ENCODE measurements at regions not wholly inside any gene's neighbourhood (a gene's known extent, or its start where the extent isn't known, plus 50 kb on each side); places are given as distances from the start of the nearest gene placed in this dataset.
"Not testable (repeated sequence)": the region's sequence is repeated elsewhere in the genome, so short reads cannot be mapped to it uniquely, and the experiment has no call there.

- Histone ChIP-seq H3K27me3 (replicated peaks; ENCODE audit: control insufficient read depth, insufficient read depth, low read length) (no peaks in the 10 kb centered on the region), H3K4me3 (ENCODE audit: low read depth, low read length) (no peak overlapping the region), H3K4me1 (no peaks in the 10 kb centered on the region), H3K36me3 (ENCODE audit: control insufficient read depth, insufficient read depth, low read length) (no peaks in the 10 kb centered on the region), H3K9me3 (0 out of 2 replicates have a peak, but pooled peaks cover 4% of the 10 kb centered on the region)
- CTCF ChIA-PET = no interaction called here
- TF ChIP-seq CTCF (IDR thresholded peaks at IDR 0.05; ENCODE audit: insufficient read depth in 1 of 2, low read depth in 1 of 2, low read length in 1 of 2, severe bottlenecking in 1 of 2, unreplicated experiment in 1 of 2) = no peak
- no peak overlapping the region for H3K4me3 Mint-ChIP-seq (ENCODE audit: unreplicated experiment)
- peaks cover 5% of the 10 kb centered on the region for H3K27me3 Mint-ChIP-seq (ENCODE audit: insufficient read depth, unreplicated experiment)
- BruUV-seq (replicated peaks) = no TSS peak
- H3K27ac Mint-ChIP-seq (ENCODE audit: unreplicated experiment) = no peak overlapping the region
- H3K4me1 Mint-ChIP-seq (ENCODE audit: low read depth, unreplicated experiment) = no peaks in the 10 kb centered on the region
- intact Hi-C loops (cut with micrococcal nuclease; ENCODE audit: unreplicated experiment) = no loop called here
- no peaks in the 10 kb centered on the region for H3K36me3 Mint-ChIP-seq (ENCODE audit: insufficient read depth, unreplicated experiment)
- no peak for DNase-seq
- POLR2A ChIA-PET = no interaction called here
- peaks cover 18% of the 10 kb centered on the region for H3K9me3 Mint-ChIP-seq (ENCODE audit: unreplicated experiment)
These were observed 295.9 kb upstream of the FOXK1 start for GRCh38 chr7:4386190-4386589.

- BruUV-seq (replicated peaks); CTCF ChIA-PET; H3K36me3 Mint-ChIP-seq (ENCODE audit: insufficient read depth, unreplicated experiment); H3K27me3 Mint-ChIP-seq (ENCODE audit: insufficient read depth, unreplicated experiment); H3K27ac Mint-ChIP-seq (ENCODE audit: unreplicated experiment); H3K4me1 Mint-ChIP-seq (ENCODE audit: low read depth, unreplicated experiment); H3K4me3 Mint-ChIP-seq (ENCODE audit: unreplicated experiment); H3K36me3 ChIP-seq (ENCODE audit: control insufficient read depth, insufficient read depth, low read length); H3K9me3 ChIP-seq; H3K4me1 ChIP-seq; DNase-seq; H3K4me3 ChIP-seq (ENCODE audit: low read depth, low read length); H3K27me3 ChIP-seq (replicated peaks; ENCODE audit: control insufficient read depth, insufficient read depth, low read length); intact Hi-C loops (cut with micrococcal nuclease; ENCODE audit: unreplicated experiment); POLR2A ChIA-PET: not testable (repeated sequence)
- H3K9me3 Mint-ChIP-seq (ENCODE audit: unreplicated experiment) = peaks cover 37% of the 10 kb centered on the region
These were observed 291.0 kb upstream of the FOXK1 start for GRCh38 chr7:4391103-4391502.

GRCh38 chr7:4394736-4395135 is 287.4 kb upstream of the FOXK1 start:
- Mint-ChIP-seq H3K4me3 (ENCODE audit: unreplicated experiment) (no peak overlapping the region), H3K27me3 (ENCODE audit: insufficient read depth, unreplicated experiment) (peaks cover 8% of the 10 kb centered on the region), H3K4me1 (ENCODE audit: low read depth, unreplicated experiment) (no peaks in the 10 kb centered on the region), H3K36me3 (ENCODE audit: insufficient read depth, unreplicated experiment) (no peaks in the 10 kb centered on the region), H3K9me3 (ENCODE audit: unreplicated experiment) (peaks cover 28% of the 10 kb centered on the region), H3K27ac (ENCODE audit: unreplicated experiment) (no peak overlapping the region)
- ChIA-PET CTCF (no interaction called here), POLR2A (no interaction called here)
- H3K9me3 ChIP-seq = peaks cover 5% of the 10 kb centered on the region; the same call in 1 of the 2 replicates
- H3K4me3 ChIP-seq (ENCODE audit: low read depth, low read length) = no peak overlapping the region
- H3K27me3 ChIP-seq (replicated peaks; ENCODE audit: control insufficient read depth, insufficient read depth, low read length) = no peaks in the 10 kb centered on the region
- no peaks in the 10 kb centered on the region for H3K36me3 ChIP-seq (ENCODE audit: control insufficient read depth, insufficient read depth, low read length)
- BruUV-seq (replicated peaks) = no TSS peak
- no peaks in the 10 kb centered on the region for H3K4me1 ChIP-seq
- no peak for DNase-seq
- intact Hi-C loops (cut with micrococcal nuclease; ENCODE audit: unreplicated experiment) = no loop called here
- TF ChIP-seq CTCF (IDR thresholded peaks at IDR 0.05; ENCODE audit: insufficient read depth in 1 of 2, low read depth in 1 of 2, low read length in 1 of 2, severe bottlenecking in 1 of 2, unreplicated experiment in 1 of 2) = no peak

GRCh38 chr7:4399121-4399520 is 283.0 kb upstream of the FOXK1 start:
- no peaks in the 10 kb centered on the region for H3K4me1 Mint-ChIP-seq (ENCODE audit: low read depth, unreplicated experiment)
- H3K27ac Mint-ChIP-seq (ENCODE audit: unreplicated experiment) = no peak overlapping the region
- H3K36me3 Mint-ChIP-seq (ENCODE audit: insufficient read depth, unreplicated experiment) = no peaks in the 10 kb centered on the region
- no peak overlapping the region for H3K4me3 ChIP-seq (ENCODE audit: low read depth, low read length)
- no peak for DNase-seq
- H3K27me3 Mint-ChIP-seq (ENCODE audit: insufficient read depth, unreplicated experiment) = peaks cover 4% of the 10 kb centered on the region
- no peaks in the 10 kb centered on the region for H3K4me1 ChIP-seq
- ChIA-PET CTCF (no interaction called here), POLR2A (no interaction called here)
- H3K4me3 Mint-ChIP-seq (ENCODE audit: unreplicated experiment) = no peak overlapping the region
- peaks cover 9% of the 10 kb centered on the region for H3K9me3 Mint-ChIP-seq (ENCODE audit: unreplicated experiment)
- no peaks in the 10 kb centered on the region for H3K36me3 ChIP-seq (ENCODE audit: control insufficient read depth, insufficient read depth, low read length)
- intact Hi-C loops (cut with micrococcal nuclease; ENCODE audit: unreplicated experiment) = no loop called here
- TF ChIP-seq CTCF (IDR thresholded peaks at IDR 0.05; ENCODE audit: insufficient read depth in 1 of 2, low read depth in 1 of 2, low read length in 1 of 2, severe bottlenecking in 1 of 2, unreplicated experiment in 1 of 2) = no peak
- H3K27me3 ChIP-seq (replicated peaks; ENCODE audit: control insufficient read depth, insufficient read depth, low read length) = no peaks in the 10 kb centered on the region
- BruUV-seq (replicated peaks) = no TSS peak
- peaks cover 5% of the 10 kb centered on the region; the same call in 1 of the 2 replicates for H3K9me3 ChIP-seq
